Neural cell (in vitro differentiated cells): ENCODE measurements at regions not wholly inside any gene's neighbourhood (a gene's known extent, or its start where the extent isn't known, plus 50 kb on each side); places are given as distances from the start of the nearest gene placed in this dataset.

Experiments
- EZH2 ChIP-seq: fragments of 200-600, 300-800 bp; shearing (Covaris generic), sonication (generic); IDR thresholded peaks from 2 replicates; pipeline ENCODE4 v1.6.1; 2014; ENCODE audit warnings: antibody characterized with exemption, low read length, borderline replicate concordance, mild to moderate bottlenecking; ENCODE audit not compliant: insufficient read depth, poor library complexity, severe bottlenecking
- POLR2AphosphoS5 ChIP-seq: IDR thresholded peaks from 2 replicates; pipeline ENCODE4 v1.6.1; 2012
- RAD21 ChIP-seq: fragments of 450-650 bp; conservative IDR thresholded peaks from 2 replicates; pipeline ENCODE4 v1.6.1; 2014; ENCODE audit warnings: antibody characterized with exemption, mild to moderate bottlenecking, moderate library complexity
- SMC3 ChIP-seq: fragments of 450-650 bp; conservative IDR thresholded peaks from 2 replicates; pipeline ENCODE4 v1.6.1; 2014; ENCODE audit warnings: antibody characterized with exemption, mild to moderate bottlenecking, moderate library complexity; ENCODE audit not compliant: poor library complexity
- TAF1 ChIP-seq: IDR thresholded peaks from 2 replicates; pipeline ENCODE4 v1.6.1; 2012; ENCODE audit warnings: low read depth
- TF ChIP-seq, protein P1 (sequence below): fragments of 450-650 bp; IDR thresholded peaks from 2 replicates; pipeline ENCODE4 v1.5.1; 2014; ENCODE audit warnings: antibody characterized with exemption, mild to moderate bottlenecking, moderate library complexity; ENCODE audit not compliant: poor library complexity, severe bottlenecking
- TF ChIP-seq, protein P2 (sequence below): IDR thresholded peaks from 2 replicates; pipeline ENCODE4 v1.6.1; 2012; ENCODE audit warnings: borderline replicate concordance

DNA sequence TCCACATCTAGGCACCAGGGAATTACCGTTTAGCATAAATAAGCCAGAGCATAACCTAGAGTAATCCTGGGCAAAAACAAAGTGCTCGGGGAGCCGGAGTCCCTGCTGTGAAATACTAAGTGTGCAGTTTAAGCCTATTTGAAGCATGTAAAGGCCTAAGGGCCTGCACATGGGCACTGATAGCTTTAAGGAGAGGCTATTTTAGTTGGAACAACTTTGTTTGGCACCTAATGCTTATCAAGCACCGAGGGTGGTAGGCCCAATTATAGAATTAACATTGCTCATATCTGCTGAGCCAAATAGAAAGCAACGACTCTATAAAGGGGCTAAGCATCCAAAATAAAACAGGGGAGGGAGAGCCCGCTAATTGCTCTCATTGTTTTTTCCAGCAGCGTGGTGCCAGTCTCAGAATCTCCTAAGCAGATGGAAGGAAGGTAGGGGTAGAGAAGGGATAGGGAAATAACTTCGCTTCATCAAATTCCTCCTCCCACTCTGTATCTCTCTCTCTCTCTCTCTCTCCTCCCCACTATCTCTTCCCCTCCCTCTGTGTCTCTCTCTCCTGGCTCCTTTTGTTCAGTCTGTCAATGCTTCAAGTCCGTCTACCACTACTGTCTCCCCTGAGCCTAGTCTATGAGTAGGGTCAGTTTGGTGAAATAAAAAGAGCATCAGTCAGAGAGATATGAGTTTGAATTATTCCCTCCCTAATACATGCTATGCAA lies 292.8 kb downstream of the NXPE2 start:
- no peak for TF ChIP-seq TAF1
- TF ChIP-seq, protein P1, sequence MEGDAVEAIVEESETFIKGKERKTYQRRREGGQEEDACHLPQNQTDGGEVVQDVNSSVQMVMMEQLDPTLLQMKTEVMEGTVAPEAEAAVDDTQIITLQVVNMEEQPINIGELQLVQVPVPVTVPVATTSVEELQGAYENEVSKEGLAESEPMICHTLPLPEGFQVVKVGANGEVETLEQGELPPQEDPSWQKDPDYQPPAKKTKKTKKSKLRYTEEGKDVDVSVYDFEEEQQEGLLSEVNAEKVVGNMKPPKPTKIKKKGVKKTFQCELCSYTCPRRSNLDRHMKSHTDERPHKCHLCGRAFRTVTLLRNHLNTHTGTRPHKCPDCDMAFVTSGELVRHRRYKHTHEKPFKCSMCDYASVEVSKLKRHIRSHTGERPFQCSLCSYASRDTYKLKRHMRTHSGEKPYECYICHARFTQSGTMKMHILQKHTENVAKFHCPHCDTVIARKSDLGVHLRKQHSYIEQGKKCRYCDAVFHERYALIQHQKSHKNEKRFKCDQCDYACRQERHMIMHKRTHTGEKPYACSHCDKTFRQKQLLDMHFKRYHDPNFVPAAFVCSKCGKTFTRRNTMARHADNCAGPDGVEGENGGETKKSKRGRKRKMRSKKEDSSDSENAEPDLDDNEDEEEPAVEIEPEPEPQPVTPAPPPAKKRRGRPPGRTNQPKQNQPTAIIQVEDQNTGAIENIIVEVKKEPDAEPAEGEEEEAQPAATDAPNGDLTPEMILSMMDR = no peak
- TF ChIP-seq POLR2AphosphoS5 = no peak
- no peak for TF ChIP-seq RAD21
- TF ChIP-seq SMC3 = no peak
- TF ChIP-seq EZH2 = no peak
- TF ChIP-seq, protein P2, sequence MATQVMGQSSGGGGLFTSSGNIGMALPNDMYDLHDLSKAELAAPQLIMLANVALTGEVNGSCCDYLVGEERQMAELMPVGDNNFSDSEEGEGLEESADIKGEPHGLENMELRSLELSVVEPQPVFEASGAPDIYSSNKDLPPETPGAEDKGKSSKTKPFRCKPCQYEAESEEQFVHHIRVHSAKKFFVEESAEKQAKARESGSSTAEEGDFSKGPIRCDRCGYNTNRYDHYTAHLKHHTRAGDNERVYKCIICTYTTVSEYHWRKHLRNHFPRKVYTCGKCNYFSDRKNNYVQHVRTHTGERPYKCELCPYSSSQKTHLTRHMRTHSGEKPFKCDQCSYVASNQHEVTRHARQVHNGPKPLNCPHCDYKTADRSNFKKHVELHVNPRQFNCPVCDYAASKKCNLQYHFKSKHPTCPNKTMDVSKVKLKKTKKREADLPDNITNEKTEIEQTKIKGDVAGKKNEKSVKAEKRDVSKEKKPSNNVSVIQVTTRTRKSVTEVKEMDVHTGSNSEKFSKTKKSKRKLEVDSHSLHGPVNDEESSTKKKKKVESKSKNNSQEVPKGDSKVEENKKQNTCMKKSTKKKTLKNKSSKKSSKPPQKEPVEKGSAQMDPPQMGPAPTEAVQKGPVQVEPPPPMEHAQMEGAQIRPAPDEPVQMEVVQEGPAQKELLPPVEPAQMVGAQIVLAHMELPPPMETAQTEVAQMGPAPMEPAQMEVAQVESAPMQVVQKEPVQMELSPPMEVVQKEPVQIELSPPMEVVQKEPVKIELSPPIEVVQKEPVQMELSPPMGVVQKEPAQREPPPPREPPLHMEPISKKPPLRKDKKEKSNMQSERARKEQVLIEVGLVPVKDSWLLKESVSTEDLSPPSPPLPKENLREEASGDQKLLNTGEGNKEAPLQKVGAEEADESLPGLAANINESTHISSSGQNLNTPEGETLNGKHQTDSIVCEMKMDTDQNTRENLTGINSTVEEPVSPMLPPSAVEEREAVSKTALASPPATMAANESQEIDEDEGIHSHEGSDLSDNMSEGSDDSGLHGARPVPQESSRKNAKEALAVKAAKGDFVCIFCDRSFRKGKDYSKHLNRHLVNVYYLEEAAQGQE = no peak
